HG03095 (cell line): ENCODE measurements at regions not wholly inside any gene's neighbourhood (a gene's known extent, or its start where the extent isn't known, plus 50 kb on each side); places are given as distances from the start of the nearest gene placed in this dataset.

Experiments
- ATAC-seq: cut with Tn5 transposase; IDR thresholded peaks from one replicate; pipeline ENCODE4 v1.9.1; 2021; ENCODE audit warnings: moderate library complexity; ENCODE audit not compliant: unreplicated experiment

DNA sequence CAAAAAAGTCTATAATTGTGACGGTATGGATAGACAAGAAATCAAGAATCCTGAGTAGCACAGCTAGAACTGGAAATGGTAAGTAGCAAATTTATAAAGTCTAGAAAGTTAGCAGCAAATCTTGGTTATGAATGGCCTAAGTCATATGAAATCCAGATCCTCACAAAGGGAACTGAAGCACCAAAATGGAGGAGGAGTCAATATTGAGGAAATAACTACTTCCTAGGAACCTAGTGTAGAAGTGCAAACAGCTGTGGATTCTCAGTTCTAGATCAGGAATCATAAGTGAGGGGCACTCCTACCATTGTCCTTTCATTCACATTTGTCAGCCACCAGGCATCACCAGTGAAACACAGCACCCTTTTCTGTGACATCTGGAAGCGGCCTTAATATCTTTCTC lies 202.2 kb upstream of the DCN start:
- no peak for ATAC-seq

DNA sequence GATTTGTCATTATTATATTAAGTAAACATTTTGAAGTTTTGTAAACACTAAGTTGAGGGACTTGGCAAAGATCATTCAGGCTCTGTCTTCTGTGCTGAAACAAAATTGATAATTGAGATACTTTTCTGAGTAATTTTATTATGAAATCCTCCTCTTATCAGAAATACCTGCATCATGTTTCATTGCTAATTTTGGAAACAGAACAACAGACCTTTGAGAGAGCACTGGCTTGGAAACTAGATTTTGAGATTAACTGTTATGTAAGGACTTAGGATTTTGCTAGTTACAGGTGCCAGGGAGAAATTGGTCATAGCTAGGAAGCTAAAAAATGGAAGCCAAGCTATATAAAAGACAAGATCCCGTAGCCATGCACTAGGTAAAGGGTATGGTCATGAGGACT lies 201.7 kb upstream of the DCN start:
- no peak for ATAC-seq

DNA sequence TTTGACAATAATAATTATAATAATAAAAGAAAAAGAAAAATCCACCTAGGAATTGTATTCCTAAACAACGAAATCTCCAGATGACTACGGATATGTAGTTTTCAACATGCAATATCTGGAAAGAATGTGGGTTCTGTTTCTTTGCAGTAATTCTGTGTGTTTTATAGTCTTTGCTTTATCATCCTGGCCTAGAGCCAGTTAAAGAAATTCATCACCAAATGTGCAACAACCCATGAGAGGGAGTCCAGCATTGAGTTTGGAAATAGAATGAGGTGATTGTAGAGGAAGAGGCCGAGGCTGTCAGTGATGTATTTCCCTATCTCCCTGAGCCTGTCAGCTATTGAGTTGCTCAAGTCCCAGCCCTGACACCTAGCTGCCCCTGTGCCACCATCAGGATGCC lies 200.5 kb upstream of the DCN start:
- no peak for ATAC-seq

DNA sequence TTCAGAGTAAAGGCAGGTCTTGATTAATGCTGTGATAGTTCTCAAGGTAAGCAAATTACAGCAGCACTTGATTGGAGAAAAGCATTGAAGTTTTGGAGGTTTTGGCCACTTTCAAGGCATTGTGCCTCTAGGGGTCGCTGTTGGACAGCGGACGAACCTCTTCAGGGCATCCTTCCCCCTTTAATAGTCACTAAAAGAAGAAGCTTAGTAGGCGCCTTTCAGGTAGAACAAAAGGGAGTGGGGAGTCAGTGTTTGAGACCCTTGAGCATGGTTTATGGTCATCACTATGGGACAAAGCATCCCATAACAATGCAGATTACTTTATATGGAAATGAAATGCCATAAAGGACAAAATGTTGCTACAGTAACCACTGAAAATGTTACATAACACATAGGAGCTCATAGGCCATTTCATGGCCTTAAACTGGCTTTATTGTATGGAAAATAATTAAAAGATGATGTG lies 199.5 kb upstream of the DCN start:
- peak; percentile 80 for ATAC-seq

- peak; percentile 49 for ATAC-seq
Measured at GRCh38 chr12:91381309-91381804, 198.7 kb upstream of the DCN start.

DNA sequence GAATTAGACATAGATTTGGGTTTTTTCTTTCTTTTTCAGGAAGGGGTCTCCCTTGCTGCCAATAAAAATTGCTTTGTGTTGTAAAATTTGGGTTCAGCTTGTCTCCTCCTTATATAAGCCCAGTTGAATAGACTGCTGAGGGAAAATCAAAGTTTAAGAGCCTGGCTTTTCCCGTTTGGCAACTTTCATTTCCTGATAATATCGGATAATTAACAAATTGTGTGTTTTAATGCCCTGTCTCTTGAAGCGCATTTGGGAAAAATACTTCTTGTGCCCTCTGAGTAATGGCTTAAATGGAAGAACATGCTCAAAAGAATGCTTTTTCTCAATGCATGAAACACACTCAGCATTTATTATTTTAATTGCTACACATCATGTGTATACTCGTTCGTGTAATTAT lies 198.0 kb upstream of the DCN start:
- ATAC-seq: no peak

DNA sequence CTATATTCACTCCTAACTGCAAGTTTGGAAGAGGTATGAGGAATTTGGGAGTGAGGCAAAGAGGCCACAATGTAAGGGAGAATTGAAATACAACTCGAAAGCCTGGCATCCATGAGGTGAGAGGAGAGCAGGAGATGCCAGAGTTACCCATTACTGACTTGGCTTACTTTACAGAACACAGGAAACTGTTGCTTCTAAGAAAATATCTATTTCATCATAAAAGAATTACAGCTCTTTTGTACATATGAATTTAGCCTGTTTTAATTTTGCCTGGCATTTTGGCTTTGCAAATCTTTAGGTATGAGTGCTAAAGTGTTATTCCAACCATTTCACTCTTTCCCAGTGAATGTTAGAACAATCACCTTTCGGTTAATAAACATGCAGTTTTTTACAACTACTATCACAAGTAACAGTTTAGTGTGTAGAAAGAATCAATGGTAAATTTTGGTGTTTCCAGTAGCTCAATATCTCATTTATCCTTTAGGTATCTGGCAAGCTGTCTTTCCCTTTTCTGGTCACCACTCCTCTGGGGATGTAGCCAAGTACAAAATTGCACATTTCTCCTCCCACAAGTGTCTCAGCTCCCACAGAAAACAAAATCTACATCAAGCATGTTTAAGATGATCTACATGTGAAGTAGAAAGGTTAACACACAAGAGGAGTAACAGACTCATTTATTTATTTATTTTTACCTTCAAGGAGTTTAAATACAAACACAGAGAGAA lies 196.6 kb upstream of the DCN start:
- ATAC-seq: no peak

- ATAC-seq: no peak
Measured at GRCh38 chr12:91377436-91377835, 194.8 kb upstream of the DCN start.

- no peak for ATAC-seq
Measured at GRCh38 chr12:91373086-91373485, 190.5 kb upstream of the DCN start.

DNA sequence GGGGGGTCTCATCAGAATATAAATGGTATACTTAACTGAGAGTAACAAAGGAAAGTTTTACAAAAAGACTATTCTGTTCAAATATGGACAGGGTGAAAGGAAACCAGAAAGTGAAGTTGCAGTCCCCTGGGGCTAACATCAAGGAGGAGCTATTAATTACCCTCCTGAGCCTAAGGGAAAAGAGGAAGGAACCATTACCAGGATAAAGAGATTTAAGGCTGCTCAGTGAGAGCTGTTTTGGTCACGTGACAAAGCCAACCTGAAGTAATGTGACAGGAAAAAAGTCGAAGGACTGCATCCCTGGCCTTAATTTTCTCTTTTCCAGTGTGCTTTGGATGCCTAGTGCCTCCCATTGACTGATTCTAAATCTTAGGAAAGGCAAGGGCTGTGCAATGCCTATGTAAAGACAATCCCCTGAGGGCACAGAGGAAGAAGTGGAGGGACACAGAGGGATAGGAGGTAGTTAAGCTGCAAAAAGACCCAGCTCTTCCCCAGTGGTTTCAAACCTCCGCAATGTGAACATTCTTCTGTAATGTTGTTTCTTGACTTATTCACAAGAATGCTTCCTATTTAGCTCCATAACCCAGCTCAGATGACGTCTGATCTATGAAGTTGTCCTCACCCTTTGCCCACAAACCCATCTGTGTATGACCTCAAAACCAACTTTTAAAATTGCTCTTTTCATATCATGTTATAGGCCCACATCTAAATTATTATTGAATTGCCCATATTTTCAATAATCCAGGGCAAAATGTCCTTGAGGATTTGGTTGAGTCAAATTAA lies 187.7 kb upstream of the DCN start:
- no peak for ATAC-seq

DNA sequence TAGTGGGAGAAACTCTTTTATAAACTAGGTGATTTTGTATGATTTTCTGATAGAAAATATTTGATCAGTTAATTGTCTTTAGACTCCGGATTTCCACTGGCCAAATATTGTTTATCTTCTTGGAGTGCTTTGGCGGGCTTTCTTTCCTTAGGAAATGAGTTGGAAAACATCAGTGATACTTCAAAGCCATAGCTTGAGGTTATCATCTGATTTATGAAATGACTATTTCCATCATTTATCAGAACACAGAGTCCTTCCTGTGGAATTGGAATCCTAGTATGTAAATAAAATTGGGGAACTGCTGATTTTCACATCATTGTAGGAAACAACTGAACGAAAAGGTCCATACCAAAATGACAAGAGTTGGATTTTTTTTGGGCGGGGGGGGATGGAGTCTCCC lies 186.0 kb upstream of the DCN start:
- no peak for ATAC-seq

DNA sequence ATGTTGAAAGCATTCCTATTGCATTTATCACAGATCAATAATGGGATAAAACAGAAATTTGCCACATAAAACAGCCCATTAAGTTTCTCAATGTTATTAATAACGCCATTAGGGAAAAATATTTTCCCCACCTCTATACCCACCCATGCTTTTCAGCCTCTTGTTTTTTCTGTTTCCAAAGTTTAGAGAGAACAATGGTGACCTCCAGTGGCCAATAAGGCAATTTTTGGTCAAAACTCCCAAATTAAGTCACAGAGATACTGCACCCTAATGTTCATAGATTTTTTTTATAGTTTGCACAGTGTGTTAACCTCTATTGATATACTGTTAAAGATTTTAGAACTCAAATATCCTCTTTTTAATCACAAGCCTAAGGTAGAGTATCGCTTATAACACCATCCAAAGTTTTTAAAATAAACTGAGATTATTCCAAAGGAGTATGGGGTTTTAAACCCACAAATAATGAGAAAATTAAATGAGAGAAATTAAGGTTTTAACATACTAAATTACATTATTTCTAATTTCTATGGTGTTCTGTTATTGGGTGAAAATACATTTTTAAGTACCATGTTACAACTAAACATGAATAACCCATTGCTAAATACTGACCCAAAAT lies 184.7 kb upstream of the DCN start:
- ATAC-seq: no peak

GRCh38 chr12:91364471-91365184 lies 182.0 kb upstream of the DCN start:
- no peak for ATAC-seq

GRCh38 chr12:91361864-91362263 lies 179.2 kb upstream of the DCN start:
- ATAC-seq: no peak

GRCh38 chr12:91357381-91357780 lies 174.8 kb upstream of the DCN start:
- ATAC-seq: no peak

- ATAC-seq: no peak
Measured at GRCh38 chr12:91356405-91356804, 173.8 kb upstream of the DCN start.

DNA sequence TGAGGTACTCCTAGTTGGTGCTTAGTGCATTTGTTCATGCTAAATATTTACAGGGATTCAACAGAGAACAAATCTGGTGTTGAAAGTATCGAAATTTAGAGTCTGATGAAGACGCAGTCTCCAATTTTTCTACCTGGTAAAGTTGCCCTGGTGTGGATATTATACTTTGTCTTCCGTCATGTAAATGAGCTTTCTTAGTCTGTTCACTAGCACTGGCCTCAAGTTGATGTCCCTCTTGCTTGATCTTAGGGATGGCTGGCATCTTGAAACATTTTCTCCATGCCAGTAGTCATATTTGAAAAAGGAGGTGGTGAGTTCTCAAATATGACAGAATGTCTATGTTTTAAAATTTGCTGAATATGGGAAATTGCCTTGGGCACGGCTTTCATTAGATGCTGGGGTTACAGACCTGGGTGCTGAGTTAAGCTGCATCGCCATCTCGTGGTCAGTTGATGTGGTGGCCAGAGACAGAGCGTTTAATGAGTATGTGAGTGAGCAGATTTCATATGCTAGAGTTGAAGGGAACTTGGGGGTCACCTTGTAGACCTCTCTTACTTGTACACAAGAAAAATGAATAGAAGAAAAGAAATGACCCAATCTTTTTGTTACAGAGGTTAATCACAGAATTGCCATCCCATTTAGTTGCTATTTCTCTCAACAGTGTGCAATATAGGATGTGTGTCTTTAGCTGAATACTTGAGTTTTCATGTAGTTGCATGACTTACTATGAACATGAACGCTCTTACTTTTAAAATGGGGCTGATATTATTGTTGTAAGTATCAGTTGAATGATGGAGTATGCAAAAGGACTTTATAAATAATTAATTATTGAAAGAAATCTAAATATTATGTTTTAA lies 172.8 kb upstream of the DCN start:
- ATAC-seq: peak; percentile 83

GRCh38 chr12:91353266-91353665 lies 170.6 kb upstream of the DCN start:
- ATAC-seq: no peak

DNA sequence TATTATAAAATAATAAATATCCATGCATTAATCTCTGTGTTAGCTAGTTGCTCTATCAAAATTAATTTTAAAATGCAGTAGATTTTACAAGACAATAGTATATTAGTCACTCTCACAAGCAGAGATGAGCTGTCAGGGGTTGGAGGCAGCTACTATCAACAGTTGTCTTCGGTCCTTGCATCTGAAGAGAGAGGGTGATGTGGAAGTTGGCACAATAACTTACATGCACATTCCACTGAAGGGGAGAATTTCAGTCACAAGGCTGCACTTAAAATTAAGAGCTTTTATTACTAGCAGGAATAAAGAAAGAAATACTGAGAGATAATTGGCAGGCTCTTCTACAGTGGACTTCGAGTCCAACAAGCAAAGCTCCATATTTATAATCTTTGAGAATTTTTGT lies 166.9 kb upstream of the DCN start:
- ATAC-seq: no peak

DNA sequence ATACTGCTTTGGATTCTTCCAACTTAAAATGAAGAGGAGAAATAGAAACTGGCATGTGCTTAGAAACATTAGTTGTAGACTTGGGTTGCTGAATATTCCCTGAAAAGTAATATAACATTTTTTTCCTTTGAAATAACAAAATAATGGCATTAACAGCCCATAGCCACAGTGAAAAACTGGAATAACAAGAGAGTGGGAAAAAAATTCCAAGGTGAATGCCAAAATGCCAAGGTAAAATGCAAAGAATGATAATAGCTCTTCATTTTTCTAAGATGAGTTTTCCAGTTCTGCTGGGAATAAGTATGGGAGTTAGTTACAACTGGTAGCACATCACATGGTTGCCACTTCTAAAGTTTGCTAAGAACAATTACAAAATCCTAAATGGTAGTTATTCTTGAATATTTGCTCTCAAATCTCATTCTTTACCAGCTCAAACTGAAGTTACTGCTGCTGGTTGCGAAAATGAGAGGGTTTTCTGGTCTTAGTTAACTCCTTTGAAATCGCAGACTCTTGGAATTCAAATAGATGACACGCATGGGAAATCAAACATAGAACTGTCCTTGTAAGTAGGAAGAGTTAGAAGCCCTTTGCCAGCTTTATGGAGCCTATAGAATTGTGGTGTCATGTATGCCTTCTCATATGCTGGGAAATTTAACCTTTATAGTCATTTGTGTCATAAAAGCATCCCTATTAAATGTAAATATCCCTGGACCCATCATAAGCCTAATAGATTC lies 165.0 kb upstream of the DCN start:
- ATAC-seq: no peak
